SK-N-SH (cell line): ENCODE measurements at regions not wholly inside any gene's neighbourhood (a gene's known extent, or its start where the extent isn't known, plus 50 kb on each side); places are given as distances from the start of the nearest gene placed in this dataset.

ENCODE experiments used
- CTCF ChIA-PET: fragments of 300-600, 350-600 bp; formaldehyde crosslinking; extraction: SDS; loops from one replicate; lab custom pipeline; 2021; lab: Yijun Ruan, JAX
- POLR2A ChIA-PET: fragments of 350-600 bp; sonication (Branson Sonifier 250); formaldehyde crosslinking; extraction: SDS; loops from one replicate; lab custom pipeline; 2020; ENCODE audit warnings: antibody characterized with exemption, inconsistent platforms; lab: Yijun Ruan, JAX
- DNase-seq: peaks from one replicate; pipeline ENCODE4 v3.0.0; 2012
- H2AFZ ChIP-seq: fragments of 200-600 bp; sonication (generic); 2 replicates; pipeline ENCODE4 v1.8.1; 2016; ENCODE audit warnings: antibody characterized with exemption, mild to moderate bottlenecking, low read depth
- H3F3A ChIP-seq: fragments of 200-600 bp; sonication (generic); replicated peaks from 2 replicates; pipeline ENCODE3; 2016; ENCODE audit warnings: antibody characterized with exemption, mild to moderate bottlenecking; ENCODE audit not compliant: insufficient read depth
- H3K27ac ChIP-seq, 2 experiments: fragments of 200-500 bp in 1 of 2; fragments of 200-600 bp in 1 of 2; sonication (Bioruptor generic) in 1 of 2; sonication (generic), shearing (Covaris generic) in 1 of 2; 2 replicates each; pipeline versions ENCODE4 v1.5.1 to v1.6.1; 2014 to 2016; ENCODE audit warnings: low read depth in 2 of 2, inconsistent platforms in 1 of 2, low read length in 1 of 2, mild to moderate bottlenecking in 1 of 2, mixed read lengths in 1 of 2
- H3K27me3 ChIP-seq: fragments of 200-600 bp; sonication (generic), shearing (Covaris generic); 2 replicates; pipeline ENCODE4 v1.6.1; 2016; ENCODE audit warnings: mixed run types; ENCODE audit not compliant: insufficient read depth
- H3K36me3 ChIP-seq, 2 experiments: fragments of 200-500 bp in 1 of 2; fragments of 200-600 bp in 1 of 2; sonication (Bioruptor generic) in 1 of 2; sonication (generic) in 1 of 2; replicated peaks in 1 of 2; 2 replicates each; pipeline versions ENCODE3 to v1.5.1; 2014 to 2016; ENCODE audit warnings: low read length in 1 of 2, mild to moderate bottlenecking in 1 of 2; ENCODE audit not compliant: insufficient read depth in 2 of 2, control insufficient read depth in 1 of 2
- H3K4me1 ChIP-seq, 2 experiments: fragments of 200-500 bp in 1 of 2; fragments of 200-600 bp in 1 of 2; sonication (Bioruptor generic) in 1 of 2; sonication (generic), shearing (Covaris generic) in 1 of 2; 2 replicates each; pipeline versions ENCODE4 v1.5.1 to v1.6.1; 2014 to 2016; ENCODE audit warnings: low read depth in 1 of 2, low read length in 1 of 2, mixed run types in 1 of 2; ENCODE audit not compliant: insufficient read depth in 2 of 2, control insufficient read depth in 1 of 2
- H3K4me2 ChIP-seq: fragments of 200-600 bp; sonication (generic), shearing (Covaris generic); 2 replicates; pipeline ENCODE4 v1.6.1; 2017; ENCODE audit warnings: mixed run types
- H3K4me3 ChIP-seq, 2 experiments: fragments of 200-500 bp in 1 of 2; fragments of 200-600 bp in 1 of 2; sonication (Bioruptor generic) in 1 of 2; sonication (generic), shearing (Covaris generic) in 1 of 2; 2 replicates each; pipeline versions ENCODE4 v1.5.1 to v1.8.1; 2014 to 2016; ENCODE audit warnings: low read depth in 2 of 2, inconsistent platforms in 1 of 2, low read length in 1 of 2, mild to moderate bottlenecking in 1 of 2, mixed read lengths in 1 of 2, moderate library complexity in 1 of 2
- H3K79me2 ChIP-seq: fragments of 200-600 bp; sonication (generic); 2 replicates; pipeline ENCODE4 v1.8.1; 2017; ENCODE audit warnings: mild to moderate bottlenecking; ENCODE audit not compliant: insufficient read depth
- H3K9ac ChIP-seq: fragments of 200-600 bp; sonication (generic); 2 replicates; pipeline ENCODE4 v1.6.1; 2017; ENCODE audit warnings: mixed run types
- H3K9me2 ChIP-seq: fragments of 200-600 bp; sonication (generic); 2 replicates; pipeline ENCODE4 v1.6.1; 2017; ENCODE audit warnings: mixed run types
- H3K9me3 ChIP-seq: fragments of 200-600 bp; sonication (generic); 2 replicates; pipeline ENCODE4 v1.6.1; 2017; ENCODE audit warnings: mixed run types, mild to moderate bottlenecking, moderate library complexity
- H4K20me1 ChIP-seq: fragments of 200-600 bp; sonication (generic); 2 replicates; pipeline ENCODE4 v1.6.1; 2017; ENCODE audit warnings: mild to moderate bottlenecking, mixed run types; ENCODE audit not compliant: insufficient read depth
- FOSL2 ChIP-seq: IDR thresholded peaks from 2 replicates; pipeline ENCODE4 v1.4.0; 2012; ENCODE audit warnings: low read depth, mild to moderate bottlenecking, moderate library complexity, borderline replicate concordance
- FOXJ3 ChIP-seq: sonication (generic); formaldehyde crosslinking; IDR thresholded peaks from 2 replicates; pipeline ENCODE4 v1.5.1; 2020; ENCODE audit warnings: mild to moderate bottlenecking, missing genetic modification reagents
- FOXM1 ChIP-seq: IDR thresholded peaks from 2 replicates; pipeline ENCODE4 v1.4.0; 2012; ENCODE audit warnings: low read depth, mild to moderate bottlenecking
- GABPA ChIP-seq: IDR thresholded peaks from 2 replicates; pipeline ENCODE4 v1.4.0; 2012; ENCODE audit warnings: low read depth, mild to moderate bottlenecking
- GATA2 ChIP-seq: sonication (generic); formaldehyde crosslinking; IDR thresholded peaks from 2 replicates; pipeline ENCODE4 v1.5.0; 2020; ENCODE audit warnings: mild to moderate bottlenecking, missing genetic modification reagents
- IRF3 ChIP-seq: fragments of 150-350 bp; IDR thresholded peaks from 2 replicates; pipeline ENCODE4 v1.6.1; 2016; ENCODE audit warnings: mild to moderate bottlenecking, low read depth, low read length
- JUND ChIP-seq: IDR thresholded peaks from 2 replicates; pipeline ENCODE4 v1.4.0; 2012
- MEF2A ChIP-seq: IDR thresholded peaks from 2 replicates; pipeline ENCODE4 v1.4.0; 2012; ENCODE audit warnings: low read depth, borderline replicate concordance
- REST ChIP-seq: IDR thresholded peaks from 2 replicates; pipeline ENCODE4 v1.6.1; 2012; ENCODE audit warnings: mild to moderate bottlenecking, low read depth, low read length, moderate library complexity
- RFX5 ChIP-seq: IDR thresholded peaks from 2 replicates; pipeline ENCODE4 v1.6.1; 2012; ENCODE audit warnings: mild to moderate bottlenecking, improper control_type of control experiment, low read length
- SIN3A ChIP-seq: IDR thresholded peaks from 2 replicates; pipeline ENCODE4 v1.6.1; 2012; ENCODE audit warnings: low read depth, mild to moderate bottlenecking, low read length, moderate library complexity, borderline replicate concordance
- SMC3 ChIP-seq: IDR thresholded peaks from 2 replicates; pipeline ENCODE4 v1.6.1; 2012; ENCODE audit warnings: low read depth, low read length, improper control_type of control experiment
- TAF1 ChIP-seq: IDR thresholded peaks from 2 replicates; pipeline ENCODE4 v1.6.1; 2012; ENCODE audit warnings: low read depth, mild to moderate bottlenecking, low read length, moderate library complexity, borderline replicate concordance
- TCF12 ChIP-seq: IDR thresholded peaks from 2 replicates; pipeline ENCODE4 v1.4.0; 2012
- WGBS: methylation state at CpG from one replicate; pipeline ENCODE4 v1.1.6; 2017; ENCODE audit warnings: low lambda C conversion rate; 5-methylcytosine and 5-hydroxymethylcytosine counted together
- TF ChIP-seq, protein P1 (sequence below): IDR thresholded peaks from 2 replicates; pipeline ENCODE4 v1.4.0; 2012; ENCODE audit warnings: low read depth
- TF ChIP-seq, protein P2 (sequence below): IDR thresholded peaks from 2 replicates; pipeline ENCODE4 v1.4.0; 2012; ENCODE audit warnings: low read depth, borderline replicate concordance

DNA sequence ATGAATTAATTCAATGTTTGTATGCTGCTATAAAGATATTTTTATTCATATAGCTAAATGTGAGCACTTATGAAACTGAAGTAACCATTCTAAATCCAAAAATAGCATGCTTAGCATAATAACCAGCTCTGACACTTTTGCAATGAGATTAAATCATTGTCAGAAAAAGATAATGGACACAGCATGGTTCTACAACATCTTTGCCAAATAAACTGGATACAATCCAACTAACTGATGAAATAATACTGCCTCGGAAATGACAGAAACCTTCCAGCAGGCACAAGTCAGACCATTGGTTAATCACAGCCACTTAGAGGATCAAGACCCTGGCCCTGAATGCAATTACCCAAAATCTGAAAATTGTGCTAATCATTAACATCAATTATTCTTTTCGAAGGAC lies 592.7 kb upstream of the ADGRL4 start:
- no peak for TF ChIP-seq FOXM1
- peak; percentile 28; the same call in 1 of the 2 replicates for TF ChIP-seq GATA2 (CRISPR knock-in tag)
- no peak for DNase-seq
- Histone ChIP-seq H3K9me3 (no peaks in the 10 kb centered on the region), H3K27me3 (no peaks in the 10 kb centered on the region), H4K20me1 (no peaks in the 10 kb centered on the region), H3K4me1 (no peaks in the 10 kb centered on the region; a peak in 1 of 4 replicates), H3K4me2 (no peak overlapping the region), H3F3A (no peaks in the 10 kb centered on the region), H3K79me2 (no peaks in the 10 kb centered on the region), H3K4me3 (no peak overlapping the region), H2AFZ (no peak overlapping the region), H3K27ac (no peak overlapping the region), H3K9ac (no peak overlapping the region), H3K9me2 (no peaks in the 10 kb centered on the region), H3K36me3 (no peaks in the 10 kb centered on the region)
- ChIA-PET CTCF (interaction anchor here (1.5 kb wide), 1 partner anchor 19 kb away, joined by 3 read pairs; no protein-coding TSS in a partner anchor), POLR2A (no interaction called here)
- WGBS = 47% methylated on average over 2 of the region's 2 CpGs

DNA sequence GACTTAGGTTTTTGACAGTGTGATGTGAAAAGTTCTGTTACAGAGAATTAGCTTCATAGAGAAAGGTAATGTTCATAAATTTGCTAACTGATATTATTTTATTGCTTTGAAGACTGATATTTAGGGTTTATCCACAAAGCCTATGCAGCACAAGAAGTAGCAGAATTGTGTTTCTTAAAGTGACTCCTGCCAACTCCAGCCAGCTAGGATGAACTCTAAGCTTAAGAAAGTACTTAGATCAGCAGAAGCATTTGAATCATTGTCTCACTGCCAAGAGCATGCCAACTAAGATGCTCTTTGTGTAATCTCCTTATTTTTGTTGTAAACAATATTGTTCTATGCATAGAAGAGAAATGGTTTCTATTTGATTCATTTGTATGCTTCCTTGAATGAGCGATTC lies 589.4 kb upstream of the ADGRL4 start:
- Histone ChIP-seq H3K9ac (no peak overlapping the region), H3F3A (no peaks in the 10 kb centered on the region), H3K4me1 (no peaks in the 10 kb centered on the region; a peak in 1 of 4 replicates), H3K27ac (no peak overlapping the region), H3K27me3 (no peaks in the 10 kb centered on the region), H2AFZ (no peak overlapping the region), H3K79me2 (no peaks in the 10 kb centered on the region), H3K36me3 (no peaks in the 10 kb centered on the region), H3K9me2 (no peaks in the 10 kb centered on the region), H3K4me2 (no peak overlapping the region), H3K4me3 (no peak overlapping the region), H3K9me3 (no peaks in the 10 kb centered on the region), H4K20me1 (no peaks in the 10 kb centered on the region)
- TF ChIP-seq RFX5 (no peak), MEF2A (no peak), JUND (no peak), TCF12 (no peak), GABPA (no peak), REST (no peak), FOXJ3 (CRISPR knock-in tag) (no peak), SIN3A (no peak), FOSL2 (no peak), TAF1 (no peak), IRF3 (no peak), SMC3 (no peak)
- TF ChIP-seq, protein P1, sequence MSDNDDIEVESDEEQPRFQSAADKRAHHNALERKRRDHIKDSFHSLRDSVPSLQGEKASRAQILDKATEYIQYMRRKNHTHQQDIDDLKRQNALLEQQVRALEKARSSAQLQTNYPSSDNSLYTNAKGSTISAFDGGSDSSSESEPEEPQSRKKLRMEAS = no peak
- TF ChIP-seq, protein P2, sequence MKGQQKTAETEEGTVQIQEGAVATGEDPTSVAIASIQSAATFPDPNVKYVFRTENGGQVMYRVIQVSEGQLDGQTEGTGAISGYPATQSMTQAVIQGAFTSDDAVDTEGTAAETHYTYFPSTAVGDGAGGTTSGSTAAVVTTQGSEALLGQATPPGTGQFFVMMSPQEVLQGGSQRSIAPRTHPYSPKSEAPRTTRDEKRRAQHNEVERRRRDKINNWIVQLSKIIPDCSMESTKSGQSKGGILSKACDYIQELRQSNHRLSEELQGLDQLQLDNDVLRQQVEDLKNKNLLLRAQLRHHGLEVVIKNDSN = no peak
- no peak for DNase-seq
- 95% methylated on average over 1 of the region's 1 CpG for WGBS
- POLR2A ChIA-PET = no interaction called here
- CTCF ChIA-PET = no interaction called here
